Stimulated activated CD4-positive, alpha-beta T cell treated with anti-CD3 and anti-CD28 coated beads, Interleukin-2, amount 100 ng/mL, for 48 hours (primary cell): ENCODE measurements at regions not wholly inside any gene's neighbourhood (a gene's known extent, or its start where the extent isn't known, plus 50 kb on each side); places are given as distances from the start of the nearest gene placed in this dataset.
"Not testable (repeated sequence)": the region's sequence is repeated elsewhere in the genome, so short reads cannot be mapped to it uniquely, and the experiment has no call there.

Experiments
- DNase-seq, 2 donors: peaks; one replicate each; pipeline ENCODE4 v3.0.0-alpha.2; 2020

DNA sequence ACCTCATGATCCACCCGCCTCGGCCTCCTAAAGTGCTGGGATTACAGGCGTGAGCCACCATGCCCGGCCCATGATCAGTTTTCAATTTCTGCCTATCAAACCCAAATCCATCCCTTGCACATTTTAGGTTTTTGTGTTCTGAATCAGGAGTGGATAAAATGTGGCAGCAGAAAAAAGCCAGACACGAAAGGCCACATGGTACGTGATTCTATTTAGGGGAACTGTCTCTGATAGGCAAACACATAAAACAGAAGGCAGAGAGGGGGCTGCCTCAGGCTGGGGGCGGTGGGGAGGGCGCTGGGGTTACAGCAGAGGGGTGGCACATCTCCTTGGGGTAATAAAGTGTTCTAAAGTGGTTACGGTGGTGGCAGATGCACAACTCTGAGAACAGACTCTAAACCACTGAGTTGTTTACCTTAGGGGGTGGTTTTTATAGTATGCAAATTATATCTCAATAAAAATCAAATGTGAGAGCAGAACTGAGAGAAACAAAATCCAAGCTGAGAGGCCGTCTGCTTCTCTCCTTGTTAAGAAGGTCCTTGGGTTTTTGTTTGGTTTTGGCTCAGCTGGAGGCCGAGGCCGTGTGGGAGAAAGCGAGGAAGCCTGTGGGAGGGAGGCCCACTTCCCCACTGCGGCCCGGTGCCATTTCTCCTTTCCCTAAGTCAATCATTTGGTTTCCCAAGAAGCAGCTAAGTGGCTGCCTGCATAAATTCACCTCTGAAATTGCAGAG, 78.0 kb downstream of the SOWAHC start:
- no peak for DNase-seq

DNA sequence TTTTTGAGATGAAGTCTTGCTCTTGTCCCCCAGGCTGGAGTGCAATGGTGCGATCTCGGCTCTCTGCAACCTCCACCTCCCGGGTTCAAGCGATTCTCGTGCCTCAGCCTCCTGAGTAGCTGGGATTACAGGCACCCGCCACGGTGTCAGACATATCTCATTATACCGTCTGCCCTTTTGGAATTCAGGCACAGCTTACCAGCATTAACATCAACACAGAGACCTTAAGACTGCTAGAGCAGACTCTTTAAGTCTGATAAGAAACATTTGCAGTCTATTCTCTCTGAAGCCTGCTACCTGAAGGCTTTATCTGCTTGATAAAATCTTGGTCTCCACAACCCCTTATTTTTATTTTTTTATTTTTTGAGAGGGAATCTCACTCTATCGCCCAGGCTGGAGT, 78.7 kb downstream of the SOWAHC start:
- DNase-seq = not testable (repeated sequence)

DNA sequence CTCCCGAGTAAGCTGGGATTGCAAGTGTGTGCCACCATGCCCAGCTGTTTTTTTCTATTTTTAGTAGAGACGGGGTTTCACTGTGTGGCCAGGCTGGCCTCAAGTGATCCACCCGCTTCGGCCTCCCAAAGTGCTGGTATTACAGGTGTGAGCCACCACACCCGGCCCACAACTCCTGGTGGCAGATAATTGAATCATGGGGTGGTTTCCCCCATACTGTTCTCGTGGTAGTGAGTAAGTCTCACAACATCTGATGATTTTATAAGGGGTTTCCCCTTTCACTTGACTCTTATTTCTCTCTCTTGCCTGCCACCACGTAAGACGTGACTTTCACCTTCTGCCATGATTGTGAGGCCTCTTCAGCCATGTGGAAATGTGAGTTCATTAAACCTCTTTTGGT, 79.1 kb downstream of the SOWAHC start:
- DNase-seq = peak; percentile 10 to 12

DNA sequence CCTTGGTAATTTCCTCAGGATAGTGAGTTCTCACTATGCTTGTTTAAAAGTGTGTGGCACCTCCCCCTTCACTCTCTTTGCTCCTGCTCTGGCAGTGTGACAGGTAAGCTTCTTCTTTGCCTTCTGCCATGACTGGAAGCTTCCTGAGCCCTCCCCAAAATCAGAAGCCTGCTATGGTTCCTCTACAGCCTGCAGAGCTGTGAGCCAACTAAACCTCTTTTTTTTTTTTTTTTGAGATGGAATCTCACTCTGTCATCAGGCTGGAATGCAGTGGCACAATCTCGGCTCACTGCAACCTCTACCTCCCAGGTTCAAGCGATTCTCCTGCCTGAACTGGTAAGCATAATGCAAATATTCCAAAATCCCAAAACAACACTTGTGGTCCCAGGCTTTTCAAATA, 80.0 kb downstream of the SOWAHC start:
- no peak for DNase-seq

DNA sequence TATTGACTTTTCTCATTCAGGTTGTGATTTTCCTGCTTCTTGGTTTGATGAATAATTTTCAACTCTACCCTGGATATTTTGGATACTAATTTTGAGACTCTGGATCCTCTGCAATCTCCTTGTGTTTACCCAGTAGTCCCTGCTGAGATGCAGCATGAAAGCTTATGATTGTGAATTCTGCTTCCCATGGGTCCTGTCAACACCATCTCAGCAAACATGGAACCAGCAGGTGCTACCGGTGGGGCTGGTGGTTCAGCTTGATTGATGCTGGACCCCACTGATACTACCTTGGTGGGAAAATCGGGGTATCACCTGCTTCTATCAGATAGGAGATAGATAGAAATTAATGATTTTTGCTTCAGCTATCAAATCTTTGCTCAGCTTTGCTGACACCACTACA, 81.1 kb downstream of the SOWAHC start:
- no peak for DNase-seq

DNA sequence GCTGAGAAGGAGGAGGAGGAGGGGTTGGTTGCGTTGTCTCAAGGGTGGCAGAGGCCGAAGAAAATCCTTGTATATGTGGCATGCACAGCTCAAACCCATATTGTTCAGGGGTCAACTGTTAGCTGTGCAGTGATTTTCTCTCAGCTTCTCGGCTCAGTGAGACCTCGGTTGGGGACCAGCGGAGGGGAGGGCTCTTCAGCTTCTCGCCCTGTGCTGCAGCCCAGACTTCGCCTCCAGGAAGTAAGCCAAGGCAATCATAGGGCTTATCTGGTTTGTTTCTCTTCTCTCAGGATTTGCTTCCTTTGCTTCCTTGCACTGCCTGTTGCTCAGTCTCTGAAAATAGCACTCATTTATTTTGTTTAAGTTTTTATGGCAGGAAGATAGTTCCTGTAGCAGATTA, 85.5 kb downstream of the SOWAHC start:
- no peak for DNase-seq

DNA sequence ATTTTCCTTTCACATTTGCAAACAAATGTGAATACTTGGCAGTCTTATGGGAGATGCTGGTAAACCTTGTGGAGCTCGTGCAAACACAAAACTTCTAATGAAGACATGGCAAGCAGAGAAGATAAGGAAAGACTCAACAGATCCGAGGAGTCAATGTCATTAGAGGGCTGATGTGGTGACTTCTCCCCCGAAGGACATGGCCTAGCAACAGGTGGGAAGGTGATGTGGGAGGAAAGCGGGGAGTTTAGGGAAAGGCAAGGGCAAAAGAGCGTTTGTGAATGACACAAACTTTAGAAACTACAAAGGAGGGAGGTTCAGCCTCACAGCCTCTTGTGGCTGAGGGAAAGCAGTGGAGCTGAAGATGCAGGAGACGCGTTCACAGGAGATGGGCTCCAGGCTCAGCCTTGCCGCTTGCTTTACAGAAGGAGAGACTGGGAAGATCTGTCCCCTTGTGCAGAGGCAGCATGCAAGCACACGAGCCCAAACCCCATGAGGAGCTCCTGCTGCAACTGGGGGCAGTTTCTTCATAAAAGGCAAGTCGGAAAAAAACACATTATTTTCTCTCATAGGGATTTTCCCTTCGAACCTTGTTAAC, 86.6 kb downstream of the SOWAHC start:
- no peak for DNase-seq

DNA sequence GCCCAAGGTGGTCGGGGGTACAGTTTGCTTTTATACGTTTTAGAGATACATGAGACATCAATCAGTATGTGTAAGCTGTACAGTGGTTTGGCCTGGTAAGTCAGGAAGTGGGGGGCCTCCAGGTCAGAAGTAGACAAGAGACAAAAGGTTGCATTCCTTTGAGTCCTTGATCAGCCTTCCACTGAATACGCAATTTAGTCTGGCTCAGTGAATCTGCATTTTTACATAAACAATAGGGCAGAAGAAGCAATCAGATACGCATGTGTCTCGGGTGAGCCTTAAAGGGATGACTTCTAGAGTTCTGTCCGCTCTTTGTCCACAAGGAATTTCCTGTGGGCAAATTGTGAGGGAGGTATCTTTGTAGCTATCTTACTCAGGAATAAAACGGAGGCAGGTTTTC, 87.2 kb downstream of the SOWAHC start:
- DNase-seq = no peak

DNA sequence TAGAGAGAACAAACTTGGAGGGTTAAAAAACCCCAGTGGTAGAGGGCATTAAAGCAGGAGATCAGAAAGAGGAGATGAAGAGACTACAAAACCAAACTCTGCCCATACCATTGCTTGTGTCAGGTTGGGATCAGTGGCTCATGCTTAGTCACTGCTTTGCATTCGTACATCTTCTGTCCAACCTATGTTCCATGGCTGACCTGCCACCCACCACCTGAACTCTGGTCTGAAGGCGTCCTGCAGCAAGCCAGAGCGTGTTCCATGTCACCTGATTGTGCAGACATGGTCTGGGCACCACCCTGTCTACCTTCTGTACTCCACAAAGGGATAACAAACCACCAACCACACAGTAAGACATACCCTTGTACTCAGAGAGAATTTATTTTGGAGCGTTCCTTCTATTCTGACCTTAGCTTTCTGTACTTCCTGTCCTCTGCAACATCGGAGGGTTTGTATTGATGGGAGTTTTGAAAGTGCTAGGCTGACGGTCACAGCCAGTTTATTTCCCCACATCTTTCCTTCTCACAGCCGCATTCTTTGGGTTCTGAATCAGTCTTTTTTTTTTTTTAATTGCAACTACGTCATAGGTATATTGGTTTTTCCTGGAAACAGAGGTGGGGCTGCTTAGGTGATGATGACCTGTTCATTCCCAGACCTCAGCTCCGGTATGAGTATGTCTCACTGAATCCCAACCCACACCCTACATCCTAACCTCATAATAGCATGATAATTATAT, 88.3 kb downstream of the SOWAHC start:
- DNase-seq = no peak

DNA sequence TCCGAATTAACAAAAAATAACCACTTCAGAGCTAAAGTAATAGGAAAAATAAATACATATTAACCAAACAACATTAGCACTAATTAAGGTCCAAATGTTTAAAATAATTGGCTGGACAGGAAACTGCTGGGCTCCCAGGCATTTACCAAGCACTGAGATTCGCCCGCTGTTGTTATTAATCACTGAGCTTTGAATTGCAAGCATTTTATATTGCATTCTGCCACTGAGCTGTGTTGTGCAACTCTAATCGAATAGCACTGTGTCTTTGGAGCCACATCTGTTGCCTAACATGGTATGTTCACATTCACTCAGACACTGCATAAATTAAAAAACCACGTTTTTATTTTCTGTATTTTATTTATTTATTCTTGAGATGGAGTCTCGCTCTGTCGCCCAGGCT, 88.9 kb downstream of the SOWAHC start:
- no peak for DNase-seq

DNA sequence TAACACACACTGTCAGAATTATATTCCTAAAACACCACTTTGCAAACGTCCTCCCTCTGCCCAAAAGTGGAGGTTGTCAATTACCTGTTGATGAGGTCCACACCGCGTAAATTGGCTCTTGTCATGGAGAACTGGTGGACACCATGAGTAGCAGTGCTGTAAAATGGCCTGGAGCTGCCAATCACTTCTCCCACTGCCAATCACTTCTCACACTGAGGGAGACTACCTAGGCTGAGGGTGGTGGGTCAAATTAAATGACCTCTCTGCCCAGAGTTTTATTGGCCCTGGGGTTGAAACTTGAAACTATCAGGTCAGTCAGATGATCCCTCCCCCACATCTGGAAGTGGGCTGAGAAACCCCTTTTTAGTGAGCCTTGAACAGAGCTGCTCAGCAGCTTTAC, 89.6 kb downstream of the SOWAHC start:
- no peak for DNase-seq

DNA sequence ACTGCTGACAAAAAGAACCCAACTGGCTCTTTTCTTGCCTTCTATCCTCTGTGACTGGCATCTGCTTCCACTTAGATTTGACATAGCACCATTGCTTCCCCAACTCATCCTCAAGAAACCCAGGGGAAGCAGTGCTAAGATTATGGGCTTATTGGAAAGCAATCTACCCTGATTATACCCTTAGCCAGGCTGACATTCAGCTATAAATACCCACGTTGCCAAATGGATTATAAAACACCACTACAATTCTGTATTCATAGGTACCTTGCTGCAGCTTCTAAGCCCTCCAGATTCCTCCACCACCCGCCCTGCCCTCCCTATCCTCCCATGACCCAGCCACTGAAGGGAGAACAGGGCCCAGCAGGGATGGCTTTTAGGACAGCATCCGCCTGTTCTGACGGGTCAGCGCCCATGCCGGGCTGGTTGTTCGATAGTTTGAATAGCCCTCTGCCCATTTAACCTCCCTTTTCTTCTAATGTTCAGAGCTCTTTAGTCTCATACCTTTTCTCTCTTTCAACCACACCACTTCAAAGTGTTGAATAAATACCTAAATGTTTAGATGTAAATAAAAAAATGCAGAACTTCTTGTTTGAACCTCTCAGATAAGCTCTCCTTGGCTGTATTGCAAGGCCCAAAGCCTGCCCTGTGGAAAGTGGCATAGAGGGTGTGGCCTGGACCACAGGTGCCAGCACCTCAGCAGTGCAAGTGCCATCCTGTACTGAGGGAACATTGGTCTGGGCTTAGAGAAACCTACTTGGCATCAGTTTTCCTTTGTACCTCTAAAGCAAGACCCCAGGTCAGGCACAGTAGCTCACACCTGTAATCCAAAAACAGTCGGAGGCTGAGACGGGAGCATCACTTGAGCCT, 86.6 kb upstream of the RGPD5 start:
- no peak for DNase-seq

DNA sequence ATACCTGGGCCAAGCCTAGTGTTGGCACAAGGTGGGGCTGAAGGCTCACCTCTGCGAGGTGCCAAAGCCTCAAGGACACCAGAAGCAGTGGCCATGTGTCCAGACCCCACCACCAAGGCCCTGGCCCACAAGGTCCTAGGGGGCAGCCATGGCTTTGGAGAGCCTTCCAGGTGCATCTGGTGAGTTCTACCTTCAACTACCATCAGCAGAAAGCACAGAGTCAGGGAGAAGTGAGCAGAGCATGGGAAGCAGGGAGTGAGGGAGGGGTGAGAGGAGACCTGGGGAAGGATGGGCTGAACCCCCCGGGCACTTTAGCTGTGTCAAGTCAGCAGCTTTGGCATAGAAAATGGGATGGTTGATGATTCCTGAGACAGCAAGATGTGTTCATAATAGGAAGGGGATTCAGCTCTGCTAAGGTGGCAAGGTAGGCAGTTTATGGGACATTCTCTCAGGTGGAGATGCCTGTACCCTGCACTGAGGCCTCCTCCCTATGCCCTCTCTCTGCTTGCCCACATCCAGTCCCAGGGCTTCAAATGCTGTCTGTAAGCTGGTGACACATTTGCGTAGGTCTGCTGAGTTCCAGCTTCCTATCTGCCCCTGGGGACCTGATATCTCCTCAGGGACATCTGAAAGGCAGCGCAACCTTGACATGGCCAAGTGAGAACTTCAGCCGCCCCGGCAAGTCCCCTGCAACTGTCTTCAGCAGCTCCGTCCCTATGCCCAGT, 83.4 kb upstream of the RGPD5 start:
- DNase-seq = no peak

DNA sequence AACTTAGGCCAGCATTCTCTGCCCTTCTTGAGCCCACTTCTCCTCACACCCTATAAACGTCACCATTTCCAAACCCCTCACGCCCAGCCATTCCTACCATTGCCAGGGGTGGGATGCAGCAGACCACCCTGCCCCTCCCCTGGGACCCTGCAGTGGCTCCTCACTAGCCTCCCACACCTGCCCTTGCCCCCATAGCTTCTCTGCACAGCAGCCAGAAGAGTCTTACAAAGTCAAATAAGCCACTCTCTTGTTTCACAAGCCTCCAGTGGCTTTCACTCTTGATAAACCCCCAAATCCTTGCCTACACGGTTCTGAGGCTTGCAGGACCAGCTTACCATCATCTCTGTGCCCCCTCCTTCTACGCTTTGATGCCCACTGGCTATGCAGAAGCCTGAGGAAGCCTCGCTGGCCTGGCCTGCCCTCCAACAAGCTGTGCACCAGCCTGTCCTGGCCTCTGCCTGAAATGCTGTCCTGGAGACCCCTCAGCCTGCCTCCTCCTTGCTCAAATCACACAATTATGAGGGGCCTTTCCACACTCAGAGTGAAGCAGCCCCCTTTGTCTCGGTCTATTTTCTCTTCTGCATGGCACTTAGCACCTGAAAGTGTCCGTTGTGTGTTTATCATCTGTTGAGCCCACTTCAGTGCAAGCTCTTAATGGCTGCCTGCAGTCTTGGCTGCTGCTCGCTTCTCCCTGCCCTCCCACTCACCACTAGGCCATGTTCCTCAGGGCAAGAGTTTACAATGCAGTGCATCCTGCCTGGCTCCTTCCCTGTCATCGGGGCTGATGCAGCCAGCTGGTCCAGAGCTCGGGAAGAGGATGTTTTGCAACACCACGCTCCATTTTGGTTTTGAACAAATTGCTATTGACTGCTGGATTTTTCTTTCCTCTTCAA, 82.6 kb upstream of the RGPD5 start:
- DNase-seq = no peak

DNA sequence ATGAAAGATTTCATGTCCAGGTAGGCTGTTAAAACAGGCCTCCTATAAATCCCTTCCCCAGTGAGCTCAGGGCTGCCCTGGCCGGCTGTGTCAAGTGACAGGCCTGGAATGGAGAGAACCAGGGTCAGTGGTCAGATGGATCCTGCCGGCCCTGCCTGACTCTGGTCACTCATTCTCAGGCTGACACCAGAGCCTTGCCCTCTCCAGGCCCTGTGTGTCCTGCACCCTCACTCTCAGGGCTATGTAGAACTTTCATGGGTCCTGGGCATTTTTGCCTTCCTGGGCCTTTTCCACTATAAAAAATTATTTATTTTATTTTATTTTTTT, 82.0 kb upstream of the RGPD5 start:
- DNase-seq = no peak

DNA sequence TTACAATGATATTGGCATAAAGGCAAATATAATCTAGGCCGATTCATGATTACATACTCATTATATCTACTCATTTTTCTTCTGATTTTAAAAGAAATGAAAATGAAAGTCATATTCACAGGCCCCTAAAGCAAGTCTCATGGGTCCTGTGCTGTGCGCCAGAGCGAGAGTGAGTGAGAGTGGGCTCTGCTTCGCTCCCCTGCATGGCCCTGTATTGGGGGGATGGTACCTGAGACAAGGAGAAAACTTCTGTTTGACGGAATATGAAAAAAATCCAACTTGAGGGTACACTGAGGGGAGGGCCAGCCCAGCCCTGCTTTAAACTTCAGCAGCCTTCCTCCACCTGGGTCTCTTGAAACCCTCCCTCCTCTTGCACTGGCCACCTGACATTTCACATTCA, 81.4 kb upstream of the RGPD5 start:
- DNase-seq = no peak

DNA sequence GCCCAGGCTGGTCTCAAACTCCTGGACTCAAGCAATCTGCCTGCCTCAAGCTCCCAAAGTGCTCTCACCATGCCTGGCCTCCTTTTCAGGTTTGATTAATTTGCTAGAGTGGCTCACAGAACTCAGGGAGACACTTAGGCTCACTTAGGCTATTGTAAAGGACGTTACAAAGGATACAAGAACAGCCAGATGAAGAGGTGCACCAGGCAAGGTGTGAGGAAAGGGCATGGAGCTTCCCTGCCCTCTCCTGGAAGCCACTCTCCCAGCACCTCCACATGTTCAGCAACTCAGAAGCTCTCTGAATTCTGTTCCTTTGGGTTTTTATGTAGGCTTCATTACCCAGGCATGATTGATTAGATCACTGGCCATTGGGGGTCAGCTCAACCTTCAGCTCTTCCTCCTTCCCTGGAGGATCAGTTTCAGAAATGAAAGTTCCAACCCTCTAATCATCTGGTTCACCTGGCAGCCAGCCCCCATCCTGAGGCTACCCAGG, 78.7 kb upstream of the RGPD5 start:
- no peak for DNase-seq

DNA sequence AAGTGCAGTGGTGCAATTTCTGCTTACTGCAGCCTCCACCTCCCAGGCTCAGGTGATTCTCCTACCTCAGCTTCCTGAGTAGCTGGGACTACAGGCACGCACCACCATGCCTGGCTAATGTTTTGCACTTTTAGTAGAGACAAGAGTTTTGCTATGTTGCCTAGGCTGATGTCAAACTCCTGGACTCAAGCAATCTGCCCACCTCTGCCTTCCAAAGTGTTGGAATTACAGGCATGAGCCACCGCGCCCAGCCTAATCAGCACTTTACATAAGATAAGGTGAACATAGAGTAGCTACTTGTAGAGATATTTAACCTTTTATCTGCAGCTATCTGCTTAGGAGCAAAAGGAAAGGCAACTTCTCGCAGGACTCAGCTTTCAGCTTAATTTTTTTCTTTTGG, 77.5 kb upstream of the RGPD5 start:
- DNase-seq = not testable (repeated sequence)

DNA sequence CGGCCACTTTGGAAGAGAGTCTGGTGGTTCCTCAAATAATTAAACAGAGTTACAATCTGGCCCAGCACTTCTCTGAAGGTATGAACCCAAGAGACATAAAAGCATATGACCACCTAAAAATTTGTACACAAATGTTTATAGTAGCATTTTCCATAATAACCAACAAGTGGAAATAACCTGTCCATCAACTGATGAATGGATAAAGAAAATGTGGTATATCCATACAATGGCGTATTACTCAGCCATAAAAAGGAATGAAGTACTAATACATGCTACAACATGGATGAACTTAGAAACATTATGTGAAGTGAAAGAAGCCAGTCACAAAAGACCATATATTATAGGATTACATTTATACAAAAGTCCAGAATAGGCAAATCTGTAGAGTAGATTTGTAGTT, 76.0 kb upstream of the RGPD5 start:
- no peak for DNase-seq

DNA sequence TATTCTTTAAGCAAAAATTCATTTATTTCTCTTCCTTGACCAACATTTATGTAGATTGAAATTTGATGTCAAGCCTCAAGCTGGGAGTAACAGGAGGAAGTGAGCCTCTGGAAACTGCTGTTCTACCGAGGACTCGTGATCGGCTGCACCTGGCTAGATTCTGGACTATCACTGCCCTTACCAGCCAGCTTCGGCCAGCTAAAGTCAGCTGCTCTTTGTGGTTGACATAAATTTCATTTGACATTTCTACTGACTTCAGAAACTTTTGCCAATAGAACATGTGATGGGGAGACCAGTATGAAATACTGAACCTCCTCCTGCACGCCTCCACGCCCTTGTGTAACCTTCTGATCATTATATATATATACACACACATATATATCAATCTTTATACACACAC, 74.2 kb upstream of the RGPD5 start:
- DNase-seq = no peak

DNA sequence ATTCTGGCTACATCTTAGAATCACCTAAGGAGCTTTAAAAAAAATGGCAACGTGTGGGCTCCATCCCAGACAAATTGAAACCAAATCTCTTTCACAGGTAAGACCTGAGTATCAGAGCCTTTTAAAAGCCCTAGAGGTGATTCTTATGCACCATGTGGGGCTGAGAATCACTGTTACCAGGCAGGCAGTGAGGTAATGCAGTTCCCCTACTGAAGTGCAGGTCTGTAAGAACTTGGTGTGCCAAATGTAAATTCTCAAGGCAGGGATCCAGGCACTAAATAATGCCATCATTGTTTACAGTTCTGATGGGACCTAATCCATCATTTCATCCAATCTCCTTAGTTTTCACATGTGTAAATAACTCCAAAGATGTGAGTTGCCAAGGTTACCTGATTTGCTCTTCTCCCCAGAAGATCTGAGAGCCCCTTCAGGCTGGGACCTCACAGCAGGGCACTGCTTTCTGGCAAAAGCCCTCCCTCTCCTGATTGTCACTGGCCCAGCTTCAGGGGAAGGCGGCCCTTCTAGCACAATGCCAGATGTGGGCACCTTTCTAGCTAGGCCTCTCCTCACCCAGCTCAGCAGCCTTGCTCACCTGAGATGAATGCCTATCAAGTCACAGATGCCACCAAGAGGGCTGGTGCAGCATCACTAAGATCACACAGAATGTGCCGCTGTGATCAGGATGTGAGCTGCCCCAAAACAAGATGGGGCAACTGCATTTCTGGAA, 73.6 kb upstream of the RGPD5 start:
- DNase-seq = no peak
